ENCODE measurements at regions not wholly inside any gene's neighbourhood (a gene's known extent, or its start where the extent isn't known, plus 50 kb on each side); places are given as distances from the start of the nearest gene placed in this dataset.

GRCh38 chr3:159789017-159789416, 199.6 kb upstream of the IL12A start:
- H3K36me3 ChIP-seq, result no peaks in the 10 kb centered on the region
- DNase-seq, result no peak
- H3K9me3 ChIP-seq, result no peaks in the 10 kb centered on the region
- H3K27me3 ChIP-seq, result no peaks in the 10 kb centered on the region
- WGBS, 2 donors (ENCODE audit: low coverage in 1 of 2), result 54 to 80% methylated on average over 4 of the region's 4 CpGs
- TF ChIP-seq EP300 (IDR thresholded peaks at IDR 0.05; ENCODE audit: low read depth) (no peak), POLR2A (IDR thresholded peaks at IDR 0.05) (no peak), CTCF (IDR thresholded peaks at IDR 0.05) (no peak), POLR2AphosphoS5 (IDR thresholded peaks at IDR 0.05) (no peak)
- peak overlapping the region; percentile 77 to 82 (median 81) for H3K27ac ChIP-seq
- H3K4me3 ChIP-seq, result no peak overlapping the region
- H3K4me1 ChIP-seq, result peaks cover 36 to 87% (median 56%) of the 10 kb centered on the region in 4 donors
- intact Hi-C loops (cut with DNase I; ENCODE audit: low total_unique reads), result no loop called here
- in situ Hi-C loops (cut with MboI; ENCODE audit: low pct_ligation_motif_present in 1 of 4, low pct_unique_long_range_greater_than_20kb in 1 of 4, low sequenced_read_pairs in 3 of 4), result no loop called here

GRCh38 chr3:159789742-159790635, 198.6 kb upstream of the IL12A start:
- in situ Hi-C loops (cut with MboI; ENCODE audit: low pct_ligation_motif_present in 1 of 4, low pct_unique_long_range_greater_than_20kb in 1 of 4, low sequenced_read_pairs in 3 of 4), result loop anchor here in 1 of 4 donors (10.0 kb wide), 1 partner anchor 525 kb away; no protein-coding TSS in a partner anchor
- no peaks in the 10 kb centered on the region for H3K36me3 ChIP-seq
- H3K4me1 ChIP-seq, result peaks cover 34 to 86% (median 49%) of the 10 kb centered on the region in 4 donors

GRCh38 chr3:159791336-159791735, 197.3 kb upstream of the IL12A start:
- 66 to 73% methylated on average over 2 to 4 of the region's 4 CpGs for WGBS, 2 donors (ENCODE audit: low coverage in 1 of 2)
- no peaks in the 10 kb centered on the region for H3K9me3 ChIP-seq
- H3K4me3 ChIP-seq, result no peak overlapping the region
- H3K36me3 ChIP-seq, result no peaks in the 10 kb centered on the region
- H3K27ac ChIP-seq, result peak overlapping the region; percentile 72 to 82 (median 80)
- intact Hi-C loops (cut with DNase I; ENCODE audit: low total_unique reads) (no loop called here), in situ Hi-C loops (cut with MboI; ENCODE audit: low pct_ligation_motif_present in 1 of 4, low pct_unique_long_range_greater_than_20kb in 1 of 4, low sequenced_read_pairs in 3 of 4) (loop anchor here in 1 of 4 donors (10.0 kb wide), 1 partner anchor 527 kb away; no protein-coding TSS in a partner anchor)
- H3K4me1 ChIP-seq, result peaks cover 30 to 78% (median 40%) of the 10 kb centered on the region in 4 donors
- DNase-seq, result no peak
- TF ChIP-seq EP300 (IDR thresholded peaks at IDR 0.05; ENCODE audit: low read depth) (no peak), POLR2A (IDR thresholded peaks at IDR 0.05) (no peak), POLR2AphosphoS5 (IDR thresholded peaks at IDR 0.05) (no peak), CTCF (IDR thresholded peaks at IDR 0.05) (no peak)
- no peaks in the 10 kb centered on the region for H3K27me3 ChIP-seq

More at GRCh38 chr3:159789742-159790635, 198.6 kb upstream of the IL12A start:
- no peak overlapping the region for H3K4me3 ChIP-seq
- intact Hi-C loops (cut with DNase I; ENCODE audit: low total_unique reads), result no loop called here
- 62 to 80% methylated on average over 2 to 10 of the region's 10 CpGs for WGBS, 2 donors (ENCODE audit: low coverage in 1 of 2)
- DNase-seq, result peak; percentile 58
- peak overlapping the region; percentile 77 to 82 (median 81) for H3K27ac ChIP-seq
- no peaks in the 10 kb centered on the region for H3K27me3 ChIP-seq
- TF ChIP-seq CTCF (IDR thresholded peaks at IDR 0.05) (no peak), POLR2A (IDR thresholded peaks at IDR 0.05) (no peak), EP300 (IDR thresholded peaks at IDR 0.05; ENCODE audit: low read depth) (no peak), POLR2AphosphoS5 (IDR thresholded peaks at IDR 0.05) (no peak)
- no peaks in the 10 kb centered on the region for H3K9me3 ChIP-seq

- H3K4me1 ChIP-seq, result peaks cover 23 to 71% (median 32%) of the 10 kb centered on the region in 4 donors
- H3K27ac ChIP-seq, result peak overlapping the region; percentile 72 to 82 (median 80)
- WGBS, 2 donors (ENCODE audit: low coverage in 1 of 2), result 93 to 100% methylated on average over 2 of the region's 2 CpGs
- no peaks in the 10 kb centered on the region for H3K9me3 ChIP-seq
- intact Hi-C loops (cut with DNase I; ENCODE audit: low total_unique reads) (no loop called here), in situ Hi-C loops (cut with MboI; ENCODE audit: low pct_ligation_motif_present in 1 of 4, low pct_unique_long_range_greater_than_20kb in 1 of 4, low sequenced_read_pairs in 3 of 4) (loop anchor here in 1 of 4 donors (10.0 kb wide), 1 partner anchor 527 kb away; no protein-coding TSS in a partner anchor)
- no peak overlapping the region for H3K4me3 ChIP-seq
- no peak for DNase-seq
- H3K27me3 ChIP-seq, result no peaks in the 10 kb centered on the region
- H3K36me3 ChIP-seq, result no peaks in the 10 kb centered on the region
- TF ChIP-seq EP300 (IDR thresholded peaks at IDR 0.05; ENCODE audit: low read depth), result no peak
- TF ChIP-seq CTCF (IDR thresholded peaks at IDR 0.05), result no peak
Observed at GRCh38 chr3:159792070-159792469, 196.6 kb upstream of the IL12A start.
